GM12892 (cell line): ENCODE measurements at regions not wholly inside any gene's neighbourhood (a gene's known extent, or its start where the extent isn't known, plus 50 kb on each side); places are given as distances from the start of the nearest gene placed in this dataset.
"Not testable (repeated sequence)": the region's sequence is repeated elsewhere in the genome, so short reads cannot be mapped to it uniquely, and the experiment has no call there.

ENCODE experiments used
- DNase-seq: peaks from one replicate; pipeline ENCODE4 v3.0.0; 2011; ENCODE audit not compliant: insufficient read length
- FAIRE-seq: peaks from 2 replicates; lab custom pipeline; 2011; peaks lifted over from hg19 to GRCh38; lab: Jason Lieb, UNC
- POLR2A ChIP-seq: IDR thresholded peaks from 2 replicates; pipeline ENCODE4 v1.6.1; 2011; ENCODE audit warnings: low read depth, low read length, control low read depth
- POLR2AphosphoS5 ChIP-seq: IDR thresholded peaks from 2 replicates; pipeline ENCODE4 v1.6.1; 2011; ENCODE audit warnings: low read depth, low read length, control low read depth
- TAF1 ChIP-seq: IDR thresholded peaks from 2 replicates; pipeline ENCODE4 v1.6.1; 2011; ENCODE audit warnings: low read depth, mild to moderate bottlenecking, control low read depth, low read length, borderline replicate concordance

GRCh38 chr2:83015035-83015715 is 1443.9 kb downstream of the SUCLG1 start:
- no peak for TF ChIP-seq TAF1
- no peak for FAIRE-seq
- no peak for DNase-seq

DNA sequence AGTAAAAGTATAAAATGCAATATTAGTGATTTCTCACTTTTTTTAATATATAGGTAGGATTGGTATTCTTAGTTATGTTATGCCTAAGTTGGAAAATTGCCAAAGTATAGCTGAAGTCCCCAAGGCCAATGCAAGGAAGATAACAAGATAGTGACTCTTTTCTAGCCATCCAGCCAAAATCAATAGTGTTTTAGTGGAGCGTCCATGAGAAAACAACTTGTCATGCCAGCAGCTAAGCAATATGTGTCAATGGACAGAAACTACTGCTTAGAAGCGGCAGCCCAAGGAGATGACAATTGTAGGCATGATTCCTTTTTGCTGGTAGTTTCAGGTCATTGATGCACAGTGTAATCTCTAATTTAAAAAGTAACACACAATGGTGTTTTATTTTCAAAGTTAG is 1444.6 kb downstream of the SUCLG1 start:
- FAIRE-seq = no peak
- TF ChIP-seq TAF1 (no peak), POLR2AphosphoS5 (no peak), POLR2A (no peak)
- no peak for DNase-seq

DNA sequence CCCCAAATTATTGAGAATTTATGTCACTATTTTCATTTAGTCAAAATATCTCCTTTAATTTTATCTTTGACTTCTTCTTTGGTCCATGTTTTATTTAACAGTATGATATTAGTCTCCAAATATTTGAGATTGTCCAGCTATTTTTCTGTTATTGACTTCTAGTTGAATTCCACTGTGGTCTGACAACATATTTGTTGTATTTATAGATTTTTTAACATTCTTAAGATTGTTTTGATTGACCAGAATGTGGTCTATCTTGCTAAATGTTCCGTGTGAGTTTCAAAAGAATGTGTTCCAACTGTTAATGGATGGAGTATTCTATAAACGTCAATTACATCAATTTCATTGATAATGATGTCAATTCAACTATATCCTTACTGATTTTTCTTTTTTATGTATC is 1452.1 kb downstream of the SUCLG1 start:
- no peak for TF ChIP-seq POLR2AphosphoS5
- TF ChIP-seq POLR2A = no peak
- TF ChIP-seq TAF1 = no peak
- FAIRE-seq = no peak

DNA sequence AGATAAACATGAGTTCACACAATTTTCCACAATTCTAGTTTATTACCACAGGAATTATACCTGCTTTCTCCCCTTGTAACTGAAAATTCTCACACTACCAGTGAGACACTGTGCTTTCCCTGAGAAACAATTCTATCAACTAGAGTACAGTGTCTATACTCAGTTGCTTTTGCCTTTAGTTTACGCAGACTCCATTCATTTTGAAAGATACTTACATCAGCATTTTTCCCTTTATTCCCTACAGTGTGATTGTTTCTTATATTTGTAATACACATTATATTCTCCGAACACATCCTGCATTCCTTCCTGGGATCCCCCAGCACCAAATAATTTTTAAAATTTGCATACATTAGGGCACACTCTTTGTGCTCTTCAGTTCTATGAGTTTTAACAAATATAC is 1455.5 kb downstream of the SUCLG1 start:
- TF ChIP-seq TAF1 (no peak), POLR2AphosphoS5 (no peak), POLR2A (no peak)
- DNase-seq (no peak), FAIRE-seq (no peak)

More for the DNA sequence above, 1452.1 kb downstream of the SUCLG1 start:
- no peak for DNase-seq

DNA sequence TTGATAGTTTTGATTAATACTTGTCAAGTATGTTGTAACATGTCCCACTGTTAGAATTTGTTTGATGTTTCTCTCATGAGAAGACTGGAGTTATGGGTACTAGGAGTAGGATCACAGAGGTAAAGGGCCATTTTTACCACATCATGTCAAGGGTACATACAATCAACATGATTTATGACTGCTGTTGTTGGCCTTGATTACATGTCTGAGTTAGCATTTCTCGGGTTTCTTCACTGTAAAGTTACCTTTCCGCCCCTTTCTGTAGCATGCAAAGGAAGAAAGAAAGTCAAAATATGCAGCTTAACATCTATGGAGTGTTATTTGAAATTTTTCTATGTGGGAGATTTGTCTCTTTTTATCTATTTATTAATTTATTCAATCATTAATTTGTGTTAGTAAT is 1456.4 kb downstream of the SUCLG1 start:
- FAIRE-seq (no peak), DNase-seq (no peak)
- TF ChIP-seq POLR2A (no peak), TAF1 (no peak), POLR2AphosphoS5 (no peak)

- no peak for FAIRE-seq
Measured at GRCh38 chr2:82998781-82999180, 1460.3 kb downstream of the SUCLG1 start.

DNA sequence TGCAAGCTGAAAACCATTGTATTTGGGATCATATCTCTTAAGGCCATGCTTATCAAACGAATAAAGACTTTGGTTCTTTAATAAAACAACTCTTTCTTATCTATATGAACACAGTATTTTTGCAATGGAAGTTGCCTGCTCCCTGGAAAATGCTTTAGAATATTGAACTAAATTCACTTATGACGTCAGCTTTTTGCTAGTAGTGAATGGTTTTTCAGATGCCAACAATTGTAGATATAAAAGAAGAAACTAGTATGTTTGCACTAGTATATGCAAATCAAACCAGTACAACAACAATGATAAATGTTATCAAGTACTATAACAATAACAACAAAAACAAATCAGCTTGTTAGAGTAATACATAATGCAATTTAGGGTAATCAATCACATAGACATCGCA is 1462.9 kb downstream of the SUCLG1 start:
- no peak for TF ChIP-seq POLR2AphosphoS5
- no peak for DNase-seq
- no peak for FAIRE-seq

More at GRCh38 chr2:82998781-82999180, 1460.3 kb downstream of the SUCLG1 start:
- TF ChIP-seq POLR2A (no peak), POLR2AphosphoS5 (no peak), TAF1 (no peak)
- no peak for DNase-seq

- FAIRE-seq (no peak), DNase-seq (no peak)
- TF ChIP-seq TAF1 (no peak), POLR2AphosphoS5 (no peak), POLR2A (no peak)
Measured at GRCh38 chr2:82994151-82994550, 1464.9 kb downstream of the SUCLG1 start.

DNA sequence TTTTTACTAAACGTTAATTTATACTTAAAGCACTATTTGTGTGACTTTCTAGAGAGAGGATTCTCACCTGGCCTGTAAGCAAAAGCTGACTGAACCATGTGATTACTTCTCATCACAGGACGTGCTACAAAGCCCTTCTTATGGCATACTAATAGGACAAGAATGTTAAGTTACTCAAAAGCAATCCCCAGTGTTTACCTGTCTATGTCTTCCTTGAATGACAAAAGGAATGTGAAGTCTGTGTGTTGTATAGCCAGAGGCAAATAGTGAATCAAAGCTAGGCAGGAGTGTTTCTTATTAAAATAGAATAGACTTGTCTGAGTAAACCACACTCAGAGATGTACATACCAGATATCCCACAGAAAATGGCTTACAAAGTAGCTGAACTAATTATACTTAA is 1465.5 kb downstream of the SUCLG1 start:
- DNase-seq = no peak
- no peak for TF ChIP-seq TAF1
- no peak for TF ChIP-seq POLR2A
- TF ChIP-seq POLR2AphosphoS5 = no peak
- no peak for FAIRE-seq

- TF ChIP-seq TAF1 (no peak), POLR2A (no peak), POLR2AphosphoS5 (no peak)
- FAIRE-seq = no peak
- no peak for DNase-seq
Measured at GRCh38 chr2:82992968-82993367, 1466.1 kb downstream of the SUCLG1 start.

DNA sequence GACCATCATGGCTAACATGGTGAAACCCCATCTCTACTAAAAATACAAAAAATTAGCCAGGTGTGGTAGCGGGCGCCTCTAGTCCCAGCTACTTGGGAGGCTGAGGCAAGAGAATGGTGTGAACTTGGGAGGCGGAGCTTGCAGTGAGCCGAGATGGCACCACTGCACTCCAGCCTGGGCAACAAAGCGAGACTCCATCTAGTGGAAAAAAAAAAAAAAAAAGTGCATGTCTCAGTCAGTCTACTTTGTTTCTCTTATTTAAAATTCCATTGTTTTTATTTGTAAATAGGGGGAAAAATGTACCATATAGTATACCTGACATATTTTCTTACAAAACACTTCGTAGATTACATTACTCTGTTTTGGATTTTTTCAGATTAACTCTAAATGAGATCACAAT is 1471.4 kb downstream of the SUCLG1 start:
- DNase-seq, FAIRE-seq: not testable (repeated sequence)

- TF ChIP-seq POLR2A (no peak), POLR2AphosphoS5 (no peak), TAF1 (no peak)
- FAIRE-seq (no peak), DNase-seq (no peak)
Measured at GRCh38 chr2:82986899-82987298, 1472.2 kb downstream of the SUCLG1 start.
